ENCODE measurements at regions not wholly inside any gene's neighbourhood (a gene's known extent, or its start where the extent isn't known, plus 50 kb on each side); places are given as distances from the start of the nearest gene placed in this dataset.

GRCh38 chr10:65571011-65571570 lies 1354.7 kb upstream of the LRRTM3 start:
- TF ChIP-seq CTCF (IDR thresholded peaks at IDR 0.05; ENCODE audit: insufficient read depth, low read length, poor library complexity, severe bottlenecking) (no peak), EZH2phosphoT487 (conservative IDR thresholded peaks at IDR 0.05; ENCODE audit: low read length) (no peak)
